Stimulated activated CD8-positive, alpha-beta memory T cell treated with anti-CD3 and anti-CD28 coated beads, Interleukin-15, amount 100 ng/mL, for 4 hours (primary cell): ENCODE measurements at regions not wholly inside any gene's neighbourhood (a gene's known extent, or its start where the extent isn't known, plus 50 kb on each side); places are given as distances from the start of the nearest gene placed in this dataset.

Source experiments
- DNase-seq, 2 donors: peaks; one replicate each; pipeline ENCODE4 v3.0.0-alpha.2; 2020; ENCODE audit warnings: low read depth in 2 of 2

GRCh38 chr11:104254347-104254746 is 90.4 kb upstream of the PDGFD start:
- no peak for DNase-seq

- no peak for DNase-seq
Measured at GRCh38 chr11:104246590-104246989, 82.6 kb upstream of the PDGFD start.

GRCh38 chr11:104238916-104239315 is 75.0 kb upstream of the PDGFD start:
- DNase-seq: no peak

- no peak for DNase-seq
Measured at GRCh38 chr11:104225047-104225446, 61.1 kb upstream of the PDGFD start.

- no peak for DNase-seq
Measured at GRCh38 chr11:104222464-104222863, 58.5 kb upstream of the PDGFD start.

- no peak for DNase-seq
Measured at GRCh38 chr11:104221455-104221854, 57.5 kb upstream of the PDGFD start.

GRCh38 chr11:104219096-104219495 is 55.1 kb upstream of the PDGFD start:
- DNase-seq: no peak

- DNase-seq: no peak
Measured at GRCh38 chr11:104214517-104214916, 50.6 kb upstream of the PDGFD start.
